ENCODE measurements at regions not wholly inside any gene's neighbourhood (a gene's known extent, or its start where the extent isn't known, plus 50 kb on each side); places are given as distances from the start of the nearest gene placed in this dataset.

- DNase-seq: no peak
Measured at GRCh38 chr6:105990151-105990550, 96.0 kb upstream of the PRDM1 start.

- DNase-seq: no peak
Measured at GRCh38 chr6:105988812-105989577, 97.1 kb upstream of the PRDM1 start.

GRCh38 chr6:105988321-105988720 lies 97.8 kb upstream of the PRDM1 start:
- DNase-seq: no peak

DNA sequence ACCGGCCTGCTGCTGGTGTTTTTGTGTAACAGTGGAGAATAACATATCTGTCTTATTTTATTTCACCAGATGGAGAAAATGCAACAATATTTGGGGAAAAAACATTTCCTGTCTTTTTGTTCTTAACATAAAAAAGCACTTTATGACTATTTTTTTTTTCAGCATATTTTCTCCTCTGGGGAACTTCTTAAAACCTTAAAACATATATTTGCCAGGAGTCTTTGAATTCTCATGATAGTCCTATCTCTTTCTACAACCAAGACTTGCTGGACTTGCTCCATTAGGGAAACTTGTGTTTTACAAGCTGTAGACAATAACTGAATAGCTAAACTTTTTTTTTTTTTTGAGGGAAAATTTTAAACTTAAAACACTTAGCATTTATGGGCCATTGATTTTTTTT lies 98.6 kb upstream of the PRDM1 start:
- DNase-seq: no peak

- no peak for DNase-seq
Measured at GRCh38 chr6:105986998-105987397, 99.1 kb upstream of the PRDM1 start.

DNA sequence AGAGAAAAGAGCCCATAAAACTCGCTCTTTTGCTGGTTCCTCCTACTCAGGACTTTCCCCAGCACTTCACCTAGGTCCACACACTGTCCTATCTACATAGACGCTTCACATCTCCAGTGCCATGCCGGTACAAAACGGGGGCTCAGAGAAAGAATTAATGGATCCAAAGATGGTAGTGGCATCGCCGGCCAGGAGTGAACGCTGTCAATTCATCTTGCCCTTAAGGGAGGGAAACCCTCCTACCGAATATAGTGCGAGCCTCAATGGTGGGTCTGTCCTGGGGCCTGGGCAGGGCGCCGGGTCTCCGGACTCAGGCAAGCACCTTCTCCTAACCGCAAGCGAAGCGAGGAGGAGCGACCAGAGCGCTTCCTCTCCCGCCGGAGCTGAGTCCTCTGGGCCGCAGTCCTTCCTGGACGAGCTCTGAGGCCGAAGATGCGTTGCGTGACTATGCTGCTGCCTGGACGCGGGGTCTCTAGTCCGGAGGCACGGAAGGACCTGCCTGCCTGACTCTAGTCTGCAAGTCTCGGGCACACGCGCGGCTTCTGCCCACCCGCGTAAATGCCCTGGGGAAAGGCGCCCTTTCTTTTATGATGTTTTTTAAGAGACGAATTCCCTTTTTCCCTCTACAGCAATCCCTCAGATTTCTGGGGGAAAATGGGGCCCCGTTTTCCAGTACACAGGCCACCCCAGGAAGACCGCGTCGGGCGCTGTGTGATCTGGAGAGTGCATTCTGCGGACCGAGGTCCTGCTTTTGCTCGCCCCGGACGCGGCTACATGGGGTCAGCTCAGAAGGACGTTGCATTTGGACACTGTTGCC lies 100.1 kb upstream of the PRDM1 start:
- DNase-seq: no peak

GRCh38 chr6:105985098-105985815 lies 100.9 kb upstream of the PRDM1 start:
- no peak for DNase-seq

DNA sequence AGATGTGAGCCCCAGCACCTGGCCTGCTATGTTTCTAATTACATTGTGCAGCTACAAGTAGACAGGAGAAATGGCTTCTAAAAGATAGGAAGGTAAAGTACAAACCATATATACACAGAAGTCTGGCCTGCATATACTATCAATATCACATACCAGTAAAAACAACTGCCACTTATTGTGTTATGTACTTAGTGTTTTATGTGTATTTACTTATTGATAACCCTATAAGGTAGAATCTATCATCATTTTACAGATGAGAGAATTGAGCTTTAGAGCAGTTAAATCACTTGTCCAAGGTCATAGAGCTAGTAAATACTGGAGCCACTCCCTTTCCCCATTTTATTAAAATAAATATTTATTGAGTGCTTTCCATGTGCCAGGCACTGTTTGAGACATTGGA lies 102.4 kb upstream of the PRDM1 start:
- no peak for DNase-seq

DNA sequence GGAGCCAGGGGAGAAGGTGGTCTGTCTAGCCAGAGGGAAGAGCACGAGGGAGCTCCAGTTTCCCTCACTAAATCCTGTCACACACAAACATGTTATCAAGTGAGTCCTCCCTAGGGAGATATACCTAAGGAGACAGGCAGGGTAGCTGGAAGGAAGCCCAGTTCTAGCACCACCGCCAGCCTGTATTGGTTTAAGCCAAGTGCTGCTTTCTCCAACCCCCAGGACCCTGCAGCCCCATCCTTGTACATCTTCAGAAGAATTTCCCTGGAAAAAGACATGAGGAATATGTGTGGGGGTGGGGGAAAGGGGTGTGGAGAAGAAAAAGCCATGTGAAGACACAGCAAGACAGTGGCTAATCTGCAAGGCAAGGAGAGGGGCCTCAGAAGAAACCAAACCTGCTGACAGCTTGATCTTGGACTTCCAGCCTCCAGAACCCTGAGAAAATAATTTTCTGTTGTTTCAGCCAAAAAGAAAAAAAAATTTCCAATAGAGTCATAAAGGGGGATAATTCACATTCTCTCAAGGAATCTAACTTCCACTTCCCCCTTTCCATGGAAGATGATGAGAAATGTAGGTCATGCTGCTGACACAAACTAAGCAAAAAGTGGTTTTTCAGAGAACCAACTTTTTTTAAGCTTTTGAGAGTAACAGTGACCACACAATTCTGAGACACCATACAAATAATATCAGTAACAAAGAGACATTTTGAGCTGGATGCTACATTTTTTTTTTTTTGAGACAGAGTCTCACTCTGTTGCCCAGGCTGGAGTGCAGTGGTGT lies 103.2 kb upstream of the PRDM1 start:
- no peak for DNase-seq

GRCh38 chr6:105981888-105982358 lies 104.2 kb upstream of the PRDM1 start:
- DNase-seq: no peak

DNA sequence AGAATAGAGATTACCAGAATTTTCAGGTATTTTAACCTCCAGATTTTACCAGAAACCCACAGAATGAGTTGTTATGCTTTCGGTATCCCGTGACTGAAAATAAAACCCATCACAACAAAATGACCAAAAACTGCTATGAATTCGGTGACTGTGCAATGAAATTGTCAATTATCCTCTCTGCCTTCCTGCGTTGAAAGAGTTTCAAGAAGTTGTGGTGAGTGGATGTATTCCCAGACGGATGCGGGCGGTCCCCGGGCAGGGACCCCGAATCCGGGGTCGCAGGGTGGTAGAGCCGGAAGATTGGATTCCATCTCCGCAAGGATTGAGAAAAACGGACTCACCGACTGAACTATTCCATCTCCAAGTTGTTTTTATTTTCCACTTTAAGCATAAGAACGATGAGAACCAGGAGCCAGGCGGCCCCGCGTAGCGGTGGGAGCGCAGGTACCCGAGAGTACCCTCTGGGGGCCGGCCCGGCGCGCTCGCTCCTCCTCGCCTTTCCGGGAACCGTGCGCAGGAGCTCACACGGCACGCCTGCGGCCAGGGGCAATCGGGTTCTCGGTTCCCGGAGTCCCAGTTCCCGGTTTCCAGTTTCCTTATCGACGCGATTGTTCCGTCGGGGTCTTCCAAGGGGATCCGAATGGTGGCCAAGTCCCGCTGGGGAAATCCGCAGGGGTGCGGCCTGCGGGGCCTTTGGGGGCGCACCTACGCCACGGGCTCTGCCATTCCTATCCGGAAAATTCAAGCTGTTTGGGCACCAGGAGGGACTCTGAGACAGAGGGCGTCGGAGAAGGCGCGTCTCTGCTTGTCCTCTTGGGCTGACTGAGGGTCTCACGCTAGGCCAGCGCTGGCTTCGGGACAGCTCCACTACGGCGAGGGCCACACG lies 104.9 kb upstream of the PRDM1 start:
- peak; percentile 40 to 48 for DNase-seq

DNA sequence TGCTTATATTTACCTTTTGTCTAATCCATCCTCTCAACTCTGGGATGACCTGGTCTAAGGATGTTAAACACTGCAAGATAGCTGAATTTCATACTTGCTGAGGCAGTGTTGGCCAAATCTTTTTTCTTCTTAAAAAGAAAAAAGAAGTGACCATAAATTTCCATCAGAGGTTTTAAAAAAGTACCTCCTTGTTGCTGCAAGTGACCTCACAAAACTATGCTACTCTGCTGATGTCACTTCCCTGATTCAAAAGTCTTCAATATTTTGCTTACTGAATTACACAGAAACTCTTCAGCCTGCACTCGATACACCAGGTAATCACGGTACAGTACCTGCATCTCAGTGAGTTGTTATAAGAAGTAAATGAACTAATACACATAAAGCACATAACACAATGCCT lies 107.2 kb upstream of the PRDM1 start:
- DNase-seq: no peak

DNA sequence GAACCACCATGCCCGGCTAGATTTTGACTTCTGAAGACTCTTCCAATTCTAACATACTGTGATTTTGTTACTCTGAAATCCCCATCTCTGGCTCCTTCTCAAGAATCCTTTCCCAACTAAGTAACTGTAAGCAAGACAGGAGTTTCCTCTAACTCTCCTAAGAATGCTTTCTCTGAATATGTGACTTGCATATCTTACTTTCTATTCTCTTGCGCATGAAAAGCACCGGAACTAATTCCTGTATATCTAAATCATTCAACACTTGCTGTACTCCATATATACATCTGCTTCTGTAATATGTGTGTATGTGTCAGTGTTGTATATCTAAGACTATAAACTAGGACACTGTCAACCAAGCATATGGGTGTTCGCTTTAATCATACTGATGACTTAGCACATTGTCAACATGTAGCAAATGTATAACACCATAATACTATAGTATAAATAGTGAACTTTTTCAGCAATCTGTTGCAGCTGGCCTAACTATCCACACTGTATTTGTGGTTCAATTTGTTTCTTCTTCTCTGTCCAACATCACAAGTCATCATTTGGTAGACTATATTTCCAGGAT lies 108.1 kb upstream of the PRDM1 start:
- DNase-seq: no peak

- DNase-seq: no peak
Measured at GRCh38 chr6:105974986-105975385, 111.2 kb upstream of the PRDM1 start.

GRCh38 chr6:105972440-105972839 lies 113.7 kb upstream of the PRDM1 start:
- DNase-seq: no peak

- no peak for DNase-seq
Measured at GRCh38 chr6:105968603-105969333, 117.4 kb upstream of the PRDM1 start.

GRCh38 chr6:105967917-105968602 lies 118.1 kb upstream of the PRDM1 start:
- DNase-seq: no peak

DNA sequence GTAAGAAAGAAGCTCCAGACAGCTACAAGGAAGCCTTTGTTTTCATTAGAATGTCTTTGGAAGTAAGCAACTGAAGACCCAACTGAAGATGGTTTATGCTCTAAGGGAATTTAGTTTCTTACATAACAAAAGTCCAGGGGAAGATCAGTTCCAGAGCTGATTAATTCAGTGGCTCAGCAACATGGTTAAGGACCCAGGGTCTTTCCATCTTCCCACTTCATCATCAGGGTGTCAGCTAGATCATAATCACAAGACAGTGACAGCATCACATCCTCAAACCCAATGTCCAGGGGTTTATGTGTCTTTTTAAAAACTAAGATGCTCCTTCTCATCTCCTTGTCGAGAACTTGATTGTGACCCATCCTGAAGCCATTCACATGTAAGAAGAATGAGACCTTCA lies 119.7 kb upstream of the PRDM1 start:
- no peak for DNase-seq

- DNase-seq: no peak
Measured at GRCh38 chr6:105964979-105965760, 121.0 kb upstream of the PRDM1 start.
